HFFc6 (cell line): ENCODE measurements at regions not wholly inside any gene's neighbourhood (a gene's known extent, or its start where the extent isn't known, plus 50 kb on each side); places are given as distances from the start of the nearest gene placed in this dataset.

Experiments
- DNase-seq: peaks from one replicate; pipeline ENCODE4 v3.0.0-alpha.2; 2018
- H3K27ac Mint-ChIP-seq: 2 replicates; pipeline ENCODE4 v1.8.0; 2020; ENCODE audit warnings: mild to moderate bottlenecking, mixed read lengths
- H3K27me3 Mint-ChIP-seq: 2 replicates; pipeline ENCODE4 v1.8.0; 2021; ENCODE audit warnings: mild to moderate bottlenecking, moderate library complexity, mixed read lengths; ENCODE audit not compliant: insufficient read depth
- H3K36me3 Mint-ChIP-seq: 2 replicates; pipeline ENCODE4 v1.8.0; 2021; ENCODE audit warnings: low read depth, mixed read lengths
- H3K4me1 Mint-ChIP-seq: 2 replicates; pipeline ENCODE4 v1.8.0; 2020; ENCODE audit warnings: low read depth, mixed read lengths
- H3K4me3 Mint-ChIP-seq: 2 replicates; pipeline ENCODE4 v1.8.0; 2020; ENCODE audit warnings: mild to moderate bottlenecking, moderate library complexity, mixed read lengths
- H3K9me3 Mint-ChIP-seq: 2 replicates; pipeline ENCODE4 v1.8.0; 2020; ENCODE audit warnings: mild to moderate bottlenecking, mixed read lengths
- TF ChIP-seq, protein P1 (sequence below): fragments of 200-600 bp; sonication (generic); IDR thresholded peaks from 2 replicates; pipeline ENCODE4 v1.5.0; 2021; ENCODE audit warnings: antibody characterized with exemption, mild to moderate bottlenecking

DNA sequence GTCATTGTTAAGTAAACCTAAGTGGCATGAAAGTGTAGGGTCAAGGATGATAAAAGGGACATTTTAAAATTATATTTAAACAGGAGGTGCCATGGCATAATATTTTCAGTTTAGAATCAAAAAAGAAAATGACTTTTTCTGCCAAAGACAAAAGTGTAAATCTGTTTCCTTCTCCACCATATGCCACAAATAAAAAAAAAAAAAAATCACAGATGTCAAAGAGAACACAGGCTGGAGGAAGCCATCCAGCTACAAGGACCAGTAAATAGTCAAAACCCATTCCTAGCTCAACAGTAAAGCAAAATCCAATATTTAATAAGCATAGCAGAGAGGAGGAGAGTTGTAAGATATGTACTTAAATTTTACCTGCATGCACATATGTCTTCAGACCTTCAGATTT lies 321.3 kb upstream of the TMEM229A start:
- Mint-ChIP-seq H3K27ac (no peak overlapping the region), H3K9me3 (peaks cover 40% of the 10 kb centered on the region), H3K4me1 (no peaks in the 10 kb centered on the region), H3K4me3 (no peak overlapping the region), H3K27me3 (no peaks in the 10 kb centered on the region), H3K36me3 (no peaks in the 10 kb centered on the region)
- TF ChIP-seq, protein P1, sequence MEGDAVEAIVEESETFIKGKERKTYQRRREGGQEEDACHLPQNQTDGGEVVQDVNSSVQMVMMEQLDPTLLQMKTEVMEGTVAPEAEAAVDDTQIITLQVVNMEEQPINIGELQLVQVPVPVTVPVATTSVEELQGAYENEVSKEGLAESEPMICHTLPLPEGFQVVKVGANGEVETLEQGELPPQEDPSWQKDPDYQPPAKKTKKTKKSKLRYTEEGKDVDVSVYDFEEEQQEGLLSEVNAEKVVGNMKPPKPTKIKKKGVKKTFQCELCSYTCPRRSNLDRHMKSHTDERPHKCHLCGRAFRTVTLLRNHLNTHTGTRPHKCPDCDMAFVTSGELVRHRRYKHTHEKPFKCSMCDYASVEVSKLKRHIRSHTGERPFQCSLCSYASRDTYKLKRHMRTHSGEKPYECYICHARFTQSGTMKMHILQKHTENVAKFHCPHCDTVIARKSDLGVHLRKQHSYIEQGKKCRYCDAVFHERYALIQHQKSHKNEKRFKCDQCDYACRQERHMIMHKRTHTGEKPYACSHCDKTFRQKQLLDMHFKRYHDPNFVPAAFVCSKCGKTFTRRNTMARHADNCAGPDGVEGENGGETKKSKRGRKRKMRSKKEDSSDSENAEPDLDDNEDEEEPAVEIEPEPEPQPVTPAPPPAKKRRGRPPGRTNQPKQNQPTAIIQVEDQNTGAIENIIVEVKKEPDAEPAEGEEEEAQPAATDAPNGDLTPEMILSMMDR, result no peak
- no peak for DNase-seq

DNA sequence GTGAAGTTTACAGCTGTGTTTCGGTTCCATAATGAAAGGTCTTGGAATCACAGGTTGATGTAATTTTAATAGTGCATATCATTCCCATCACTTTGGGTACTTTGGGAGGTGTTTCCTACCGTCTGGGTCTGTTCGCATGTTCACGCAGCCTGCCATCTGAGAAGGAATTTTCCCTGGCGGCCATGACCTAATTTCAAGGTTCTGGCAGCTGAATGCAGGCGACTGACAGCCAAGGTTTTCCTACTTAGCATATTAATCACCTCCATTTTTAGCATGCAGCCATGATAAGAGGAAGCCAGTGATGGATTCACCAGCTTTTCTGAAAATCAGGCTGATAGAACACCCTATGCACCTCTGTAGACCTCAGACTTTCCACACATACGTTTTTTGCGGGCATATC lies 319.1 kb upstream of the TMEM229A start:
- no peaks in the 10 kb centered on the region for H3K4me1 Mint-ChIP-seq
- no peak overlapping the region for H3K27ac Mint-ChIP-seq
- H3K27me3 Mint-ChIP-seq, result peaks cover 2% of the 10 kb centered on the region; the same call in 1 of the 2 replicates
- no peak for DNase-seq
- no peaks in the 10 kb centered on the region for H3K36me3 Mint-ChIP-seq
- peaks cover 52% of the 10 kb centered on the region for H3K9me3 Mint-ChIP-seq
- no peak overlapping the region for H3K4me3 Mint-ChIP-seq
- TF ChIP-seq, protein P1, result no peak

DNA sequence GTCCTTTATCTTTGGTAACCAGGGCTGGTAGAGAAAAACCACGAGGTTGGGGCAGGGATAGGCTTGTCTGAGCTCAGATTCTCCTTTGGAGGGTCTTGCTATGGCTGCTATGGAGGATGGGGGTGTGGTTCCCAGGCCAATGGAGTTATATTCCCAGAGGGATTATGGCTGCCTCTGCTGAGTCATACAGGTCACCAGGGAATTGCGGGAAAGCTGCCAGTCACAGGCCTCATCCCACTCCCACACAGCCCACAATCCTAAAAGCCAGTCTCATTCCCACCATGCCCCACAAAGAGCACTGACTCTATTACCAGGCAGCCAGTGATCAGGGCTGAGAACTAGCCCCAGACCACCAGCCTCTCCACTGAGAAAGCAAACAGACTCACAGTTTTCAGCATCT lies 316.6 kb upstream of the TMEM229A start:
- Mint-ChIP-seq H3K27ac (no peak overlapping the region), H3K36me3 (no peaks in the 10 kb centered on the region), H3K9me3 (peaks cover 66% of the 10 kb centered on the region), H3K4me1 (no peaks in the 10 kb centered on the region), H3K4me3 (no peak overlapping the region), H3K27me3 (peaks cover 2% of the 10 kb centered on the region; the same call in 1 of the 2 replicates)
- TF ChIP-seq, protein P1, result no peak
- no peak for DNase-seq

DNA sequence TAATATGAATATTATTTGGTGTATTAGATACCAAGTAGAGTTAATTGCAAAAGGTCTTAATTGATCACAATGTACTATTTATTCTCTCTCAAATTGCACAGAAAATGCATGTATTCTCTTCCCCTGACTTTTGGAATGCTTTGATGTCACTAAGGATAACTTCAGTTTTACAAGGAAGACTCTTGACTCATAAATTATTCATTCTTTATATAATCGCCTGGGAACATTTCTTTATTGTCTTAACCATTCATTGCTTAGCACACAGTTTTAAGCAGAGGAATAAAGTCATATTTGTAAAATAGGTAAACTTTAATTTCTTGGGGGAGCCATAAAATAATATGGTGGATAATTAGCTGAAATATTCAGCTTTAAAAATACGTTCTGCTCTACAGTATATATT lies 306.0 kb upstream of the TMEM229A start:
- TF ChIP-seq, protein P1, result no peak
- H3K4me3 Mint-ChIP-seq, result no peak overlapping the region
- no peak overlapping the region for H3K27ac Mint-ChIP-seq
- peaks cover 20% of the 10 kb centered on the region for H3K9me3 Mint-ChIP-seq
- no peaks in the 10 kb centered on the region for H3K4me1 Mint-ChIP-seq
- no peaks in the 10 kb centered on the region for H3K27me3 Mint-ChIP-seq
- no peaks in the 10 kb centered on the region for H3K36me3 Mint-ChIP-seq
- DNase-seq, result no peak

DNA sequence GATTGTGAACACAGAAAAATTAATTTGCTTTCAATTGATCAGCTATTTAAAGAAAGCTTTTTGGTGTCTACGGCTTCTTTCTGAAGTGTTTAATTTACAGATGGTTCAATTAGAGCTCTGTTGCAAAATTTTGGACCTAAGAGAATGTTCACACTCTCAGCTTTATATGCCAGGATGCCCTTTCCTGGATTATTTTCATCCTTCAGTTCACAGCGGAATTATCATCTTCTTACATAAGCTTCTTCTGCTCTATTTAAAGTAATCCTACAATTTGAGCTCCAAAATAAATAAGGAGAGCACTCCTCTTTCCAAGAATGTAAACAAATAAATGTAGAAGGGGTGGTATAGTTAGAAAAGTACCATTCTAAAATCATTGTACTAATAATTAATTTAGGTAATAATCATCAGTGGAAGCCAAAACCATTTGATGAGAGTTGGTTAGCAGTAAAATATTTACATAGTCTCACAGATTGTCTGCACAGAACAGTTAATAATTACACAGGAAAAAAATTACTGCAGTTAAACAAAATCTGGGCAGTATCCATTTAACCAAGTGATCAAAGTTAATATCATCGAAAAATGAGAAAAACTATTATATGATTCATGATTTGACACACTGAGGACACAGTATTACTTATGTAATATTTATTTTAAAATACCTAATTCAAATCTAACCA lies 298.0 kb upstream of the TMEM229A start:
- no peaks in the 10 kb centered on the region for H3K4me1 Mint-ChIP-seq
- no peaks in the 10 kb centered on the region for H3K27me3 Mint-ChIP-seq
- H3K4me3 Mint-ChIP-seq, result no peak overlapping the region
- TF ChIP-seq, protein P1, result no peak
- DNase-seq, result no peak
- peaks cover 22% of the 10 kb centered on the region for H3K9me3 Mint-ChIP-seq
- H3K36me3 Mint-ChIP-seq, result no peaks in the 10 kb centered on the region
- no peak overlapping the region for H3K27ac Mint-ChIP-seq
